NCI-H2029 treated with DMSO at 0.1 percent for 48 hours (cell line): ENCODE measurements at regions not wholly inside any gene's neighbourhood (a gene's known extent, or its start where the extent isn't known, plus 50 kb on each side); places are given as distances from the start of the nearest gene placed in this dataset.
A peak's percentile ranks its signal among the peaks of the same experiment; 100 is the strongest.

Source experiments
- DNase-seq: peaks from one replicate; lab custom pipeline; 2025; lab: John Stamatoyannopoulos, UW

- peak; percentile 95 for DNase-seq
These were observed 162.7 kb downstream of the KITLG start for GRCh38 chr12:88417531-88417930.

GRCh38 chr12:88418856-88419497 is 161.3 kb downstream of the KITLG start:
- no peak for DNase-seq

GRCh38 chr12:88419794-88420193 is 160.5 kb downstream of the KITLG start:
- DNase-seq, result no peak

GRCh38 chr12:88420457-88420856 is 159.8 kb downstream of the KITLG start:
- no peak for DNase-seq

- no peak for DNase-seq
These were observed 155.2 kb downstream of the KITLG start for GRCh38 chr12:88424791-88425730.

- DNase-seq, result no peak
These were observed 151.9 kb downstream of the KITLG start for GRCh38 chr12:88428350-88428749.

- DNase-seq, result no peak
These were observed 149.0 kb downstream of the KITLG start for GRCh38 chr12:88431246-88431645.

GRCh38 chr12:88432531-88433490 is 147.5 kb downstream of the KITLG start:
- no peak for DNase-seq

- no peak for DNase-seq
These were observed 146.1 kb downstream of the KITLG start for GRCh38 chr12:88433997-88434703.

- DNase-seq, result no peak
These were observed 144.8 kb downstream of the KITLG start for GRCh38 chr12:88435334-88436076.

GRCh38 chr12:88437226-88437625 is 143.0 kb downstream of the KITLG start:
- no peak for DNase-seq
